ENCODE measurements at regions not wholly inside any gene's neighbourhood (a gene's known extent, or its start where the extent isn't known, plus 50 kb on each side); places are given as distances from the start of the nearest gene placed in this dataset.
"Not testable (repeated sequence)": the region's sequence is repeated elsewhere in the genome, so short reads cannot be mapped to it uniquely, and the experiment has no call there.

GRCh38 chr1:185539277-185539943 is 194.8 kb upstream of the HMCN1 start:
- DNase-seq (ENCODE audit: low spot score): no peak

- not testable (repeated sequence) for DNase-seq (ENCODE audit: low spot score)
These were observed 195.8 kb upstream of the HMCN1 start for GRCh38 chr1:185538309-185538898.

- DNase-seq (ENCODE audit: low spot score): no peak
These were observed 196.6 kb upstream of the HMCN1 start for GRCh38 chr1:185537596-185537995.

- no peak for DNase-seq (ENCODE audit: low spot score)
These were observed 197.8 kb upstream of the HMCN1 start for GRCh38 chr1:185536165-185536920.

- no peak for DNase-seq (ENCODE audit: low spot score)
These were observed 198.6 kb upstream of the HMCN1 start for GRCh38 chr1:185535621-185536020.

GRCh38 chr1:185534801-185535200 is 199.4 kb upstream of the HMCN1 start:
- no peak for DNase-seq (ENCODE audit: low spot score)

- DNase-seq (ENCODE audit: low spot score): no peak
These were observed 200.6 kb upstream of the HMCN1 start for GRCh38 chr1:185533596-185533995.

GRCh38 chr1:185532856-185533255 is 201.3 kb upstream of the HMCN1 start:
- no peak for DNase-seq (ENCODE audit: low spot score)

- no peak for DNase-seq (ENCODE audit: low spot score)
These were observed 202.4 kb upstream of the HMCN1 start for GRCh38 chr1:185531838-185532237.

- DNase-seq (ENCODE audit: low spot score): no peak
These were observed 204.0 kb upstream of the HMCN1 start for GRCh38 chr1:185530215-185530614.

GRCh38 chr1:185529673-185530072 is 204.5 kb upstream of the HMCN1 start:
- DNase-seq (ENCODE audit: low spot score): no peak

GRCh38 chr1:185528084-185528676 is 206.0 kb upstream of the HMCN1 start:
- no peak for DNase-seq (ENCODE audit: low spot score)

GRCh38 chr1:185526344-185527307 is 207.6 kb upstream of the HMCN1 start:
- no peak for DNase-seq (ENCODE audit: low spot score)

GRCh38 chr1:185520188-185520920 is 203.3 kb upstream of the IVNS1ABP start:
- DNase-seq (ENCODE audit: low spot score): peak; percentile 25

GRCh38 chr1:185517808-185518419 is 200.9 kb upstream of the IVNS1ABP start:
- DNase-seq (ENCODE audit: low spot score): no peak

- DNase-seq (ENCODE audit: low spot score): not testable (repeated sequence)
These were observed 200.3 kb upstream of the IVNS1ABP start for GRCh38 chr1:185517301-185517700.

GRCh38 chr1:185515696-185516095 is 198.7 kb upstream of the IVNS1ABP start:
- no peak for DNase-seq (ENCODE audit: low spot score)

GRCh38 chr1:185514311-185514710 is 197.3 kb upstream of the IVNS1ABP start:
- no peak for DNase-seq (ENCODE audit: low spot score)

GRCh38 chr1:185512442-185512841 is 195.4 kb upstream of the IVNS1ABP start:
- DNase-seq (ENCODE audit: low spot score): no peak

- DNase-seq (ENCODE audit: low spot score): no peak
These were observed 184.1 kb upstream of the IVNS1ABP start for GRCh38 chr1:185501099-185501498.

Measured in activated CD4-positive, alpha-beta T cell treated with anti-CD3 and anti-CD28 coated beads, Interleukin-2, Interleukin-4, amounts not matched to agents 100 ng/mL and 50 ng/mL, durations not matched to agents 16 hours and 8 hours (primary cell).